GM12878 (cell line): ENCODE measurements at regions not wholly inside any gene's neighbourhood (a gene's known extent, or its start where the extent isn't known, plus 50 kb on each side); places are given as distances from the start of the nearest gene placed in this dataset.

Experiments used
- ATAC-seq: fragments of 200-7000 bp; cut with Tn5 transposase; 3 replicates; pipeline ENCODE4 v1.9.1; 2020; ENCODE audit warnings: mild to moderate bottlenecking, moderate library complexity
- BruUV-seq: library from RNA; stranded (reverse); fragments of 400-500 nt; replicated peaks from 2 replicates; lab custom pipeline; 2021; lab: Mats Ljungman, UMichigan
- CTCF ChIA-PET: fragments of 300-600 bp; sonication (Branson Sonifier 250); formaldehyde crosslinking; extraction: SDS; loops from one replicate; lab custom pipeline; 2021; ENCODE audit warnings: inconsistent platforms; lab: Yijun Ruan, JAX
- POLR2A ChIA-PET: fragments of 350-600 bp; formaldehyde crosslinking; extraction: SDS; loops from one replicate; lab custom pipeline; 2021; ENCODE audit warnings: inconsistent platforms; lab: Charles Lee
- RAD21 ChIA-PET: fragments of 300-600 bp; sonication (Branson Sonifier 250); formaldehyde crosslinking; loops from one replicate; lab custom pipeline; 2023; ENCODE audit warnings: antibody characterized with exemption; ENCODE audit not compliant: unreplicated experiment; lab: Charles Lee
- SMC1A ChIA-PET: fragments of 300-600 bp; sonication (Branson Sonifier 250); formaldehyde crosslinking; loops from one replicate; lab custom pipeline; 2023; ENCODE audit not compliant: unreplicated experiment, uncharacterized antibody; lab: Charles Lee
- DNase-seq: peaks from one replicate; pipeline ENCODE4 v3.0.0-alpha.2; 2011; ENCODE audit warnings: low read depth, low spot score
- FAIRE-seq: peaks from 3 replicates; lab custom pipeline; 2011; peaks lifted over from hg19 to GRCh38; lab: Jason Lieb, UNC
- H2AFZ ChIP-seq: 2 replicates; pipeline ENCODE4 v1.6.0; 2011; ENCODE audit warnings: low read depth, low read length, control low read depth; ENCODE audit not compliant: control insufficient read depth
- H3K27ac ChIP-seq: 2 replicates; pipeline ENCODE4 v1.5.1; 2011; ENCODE audit warnings: control low read depth; ENCODE audit not compliant: control insufficient read depth, insufficient read depth
- H3K27me3 ChIP-seq, 2 experiments: replicated peaks in 1 of 2; 2 replicates each; pipeline versions ENCODE4 v1.6.0 to v1.6.1; 2011; ENCODE audit warnings: low read length in 1 of 2; ENCODE audit not compliant: control insufficient read depth in 2 of 2, insufficient read depth in 2 of 2
- H3K36me3 ChIP-seq, 2 experiments: 2 replicates each; pipeline ENCODE4 v1.5.1; 2011; ENCODE audit warnings: low read length in 1 of 2; ENCODE audit not compliant: control insufficient read depth in 2 of 2, insufficient read depth in 2 of 2
- H3K4me1 ChIP-seq: 2 replicates; pipeline ENCODE4 v1.6.1; 2011; ENCODE audit warnings: mild to moderate bottlenecking, low read length, moderate library complexity, mixed read lengths; ENCODE audit not compliant: control insufficient read depth, insufficient read depth
- H3K4me2 ChIP-seq: 2 replicates; pipeline ENCODE4 v1.6.0; 2011; ENCODE audit warnings: control low read depth; ENCODE audit not compliant: control insufficient read depth, insufficient read depth
- H3K4me3 ChIP-seq: fragments of 200-600 bp; sonication (generic); 2 replicates; pipeline ENCODE4 v1.5.1; 2016
- H3K79me2 ChIP-seq: 2 replicates; pipeline ENCODE4 v1.6.0; 2011; ENCODE audit warnings: low read length; ENCODE audit not compliant: control insufficient read depth, insufficient read depth
- H3K9ac ChIP-seq: 2 replicates; pipeline ENCODE4 v1.8.0; 2011; ENCODE audit warnings: low read length, control low read depth, mixed read lengths; ENCODE audit not compliant: control insufficient read depth, insufficient read depth
- H3K9me3 ChIP-seq: replicated peaks from 3 replicates; pipeline ENCODE4 v1.5.1; 2011; ENCODE audit warnings: mild to moderate bottlenecking, low read length; ENCODE audit not compliant: control insufficient read depth, insufficient read depth
- H4K20me1 ChIP-seq: 2 replicates; pipeline ENCODE4 v1.6.0; 2011; ENCODE audit not compliant: control insufficient read depth, insufficient read depth
- CBX3 ChIP-seq: fragments of 200-600 bp; sonication (generic); IDR thresholded peaks from 2 replicates; pipeline ENCODE4 v1.6.1; 2016; ENCODE audit warnings: low read depth, borderline replicate concordance
- JUNB ChIP-seq: IDR thresholded peaks from 2 replicates; pipeline ENCODE4 v1.6.1; 2016; ENCODE audit warnings: antibody characterized with exemption, mild to moderate bottlenecking
- NFYA ChIP-seq: IDR thresholded peaks from 2 replicates; pipeline ENCODE4 v1.6.1; 2011; ENCODE audit warnings: low read depth, mild to moderate bottlenecking, low read length, improper control_type of control experiment, borderline replicate concordance
- NR2C1 ChIP-seq: fragments of 450-650 bp; IDR thresholded peaks from 2 replicates; pipeline ENCODE4 v1.6.1; 2017; ENCODE audit warnings: antibody characterized with exemption, mild to moderate bottlenecking, moderate library complexity
- POLR2AphosphoS5 ChIP-seq: IDR thresholded peaks from 2 replicates; pipeline ENCODE4 v1.6.1; 2011; ENCODE audit warnings: mild to moderate bottlenecking, low read length, inconsistent platforms
- STAT1 ChIP-seq: fragments of 450-650 bp; conservative IDR thresholded peaks from 2 replicates; pipeline ENCODE4 v1.6.1; 2014; ENCODE audit warnings: antibody characterized with exemption, mild to moderate bottlenecking
- ZBED1 ChIP-seq: IDR thresholded peaks from 2 replicates; pipeline ENCODE4 v1.6.1; 2016; ENCODE audit warnings: borderline replicate concordance
- WGBS: methylation state at CpG from one replicate; pipeline ENCODE4 v1.1.6; 2016; ENCODE audit warnings: low lambda C conversion rate; ENCODE audit not compliant: insufficient replicate concordance, insufficient coverage; ENCODE audit errors: missing lambda C conversion rate; 5-methylcytosine and 5-hydroxymethylcytosine counted together
- in situ Hi-C: fragments of 300-500 bp; cut with MboI; formaldehyde crosslinking; loops from 9 replicates; pipeline ENCODE4 v1.14.3; 2018; ENCODE audit warnings: mixed read lengths
- intact Hi-C: fragments of 100-400 bp; cut with micrococcal nuclease; formaldehyde crosslinking; loops from one replicate; pipeline ENCODE4 v1.14.2; 2022; ENCODE audit not compliant: unreplicated experiment
- TF ChIP-seq, protein P1 (sequence below): fragments of 450-650 bp; IDR thresholded peaks from 2 replicates; pipeline ENCODE4 v1.6.1; 2017; ENCODE audit warnings: mild to moderate bottlenecking, moderate library complexity
- TF ChIP-seq, protein P2 (sequence below): fragments of 450-650 bp; IDR thresholded peaks from 2 replicates; pipeline ENCODE4 v1.6.1; 2017; ENCODE audit warnings: borderline replicate concordance
- TF ChIP-seq, protein P3 (sequence below): IDR thresholded peaks from 2 replicates; pipeline ENCODE4 v1.6.1; 2011; ENCODE audit warnings: low read depth, low read length, improper control_type of control experiment, borderline replicate concordance
- TF ChIP-seq, protein P4 (sequence below): fragments of 450-650 bp; IDR thresholded peaks from 2 replicates; pipeline ENCODE4 v1.6.1; 2016; ENCODE audit warnings: mild to moderate bottlenecking
- TF ChIP-seq, protein P5 (sequence below): IDR thresholded peaks from 2 replicates; pipeline ENCODE4 v1.6.1; 2012; ENCODE audit warnings: low read depth, low read length, improper control_type of control experiment

DNA sequence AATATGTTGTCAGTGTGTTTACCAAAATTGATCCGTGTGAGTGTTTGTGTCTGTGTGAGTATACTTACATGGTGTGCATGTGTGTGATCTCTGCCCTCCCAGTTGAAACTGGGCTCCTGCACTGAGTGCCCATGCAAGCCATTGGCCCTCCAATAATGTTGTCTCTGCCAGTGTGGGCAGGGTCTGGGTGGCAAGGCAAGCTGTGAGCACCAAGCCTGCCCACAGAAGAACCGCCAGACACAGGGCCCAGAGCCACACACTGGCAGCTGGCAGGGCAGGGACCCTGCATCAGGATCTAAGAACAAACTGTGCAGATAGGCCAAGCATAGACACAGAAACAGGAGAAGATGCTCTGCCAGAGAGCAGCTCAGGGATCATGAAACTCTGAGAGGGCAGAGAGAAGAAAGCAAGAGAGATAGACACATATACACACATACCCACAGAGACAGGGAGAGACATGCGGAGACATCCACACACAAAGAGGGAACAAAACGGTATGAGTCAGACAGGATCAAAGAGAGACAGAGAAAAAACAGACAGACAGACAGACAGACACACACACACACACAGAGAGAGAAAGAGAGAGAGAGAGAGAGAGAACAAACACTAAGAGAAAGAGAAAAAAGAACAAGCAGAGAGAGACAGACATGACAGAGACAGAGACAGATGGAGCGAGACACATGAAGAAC is 555.0 kb downstream of the MID1IP1 start (continued):
- TF ChIP-seq, protein P1, sequence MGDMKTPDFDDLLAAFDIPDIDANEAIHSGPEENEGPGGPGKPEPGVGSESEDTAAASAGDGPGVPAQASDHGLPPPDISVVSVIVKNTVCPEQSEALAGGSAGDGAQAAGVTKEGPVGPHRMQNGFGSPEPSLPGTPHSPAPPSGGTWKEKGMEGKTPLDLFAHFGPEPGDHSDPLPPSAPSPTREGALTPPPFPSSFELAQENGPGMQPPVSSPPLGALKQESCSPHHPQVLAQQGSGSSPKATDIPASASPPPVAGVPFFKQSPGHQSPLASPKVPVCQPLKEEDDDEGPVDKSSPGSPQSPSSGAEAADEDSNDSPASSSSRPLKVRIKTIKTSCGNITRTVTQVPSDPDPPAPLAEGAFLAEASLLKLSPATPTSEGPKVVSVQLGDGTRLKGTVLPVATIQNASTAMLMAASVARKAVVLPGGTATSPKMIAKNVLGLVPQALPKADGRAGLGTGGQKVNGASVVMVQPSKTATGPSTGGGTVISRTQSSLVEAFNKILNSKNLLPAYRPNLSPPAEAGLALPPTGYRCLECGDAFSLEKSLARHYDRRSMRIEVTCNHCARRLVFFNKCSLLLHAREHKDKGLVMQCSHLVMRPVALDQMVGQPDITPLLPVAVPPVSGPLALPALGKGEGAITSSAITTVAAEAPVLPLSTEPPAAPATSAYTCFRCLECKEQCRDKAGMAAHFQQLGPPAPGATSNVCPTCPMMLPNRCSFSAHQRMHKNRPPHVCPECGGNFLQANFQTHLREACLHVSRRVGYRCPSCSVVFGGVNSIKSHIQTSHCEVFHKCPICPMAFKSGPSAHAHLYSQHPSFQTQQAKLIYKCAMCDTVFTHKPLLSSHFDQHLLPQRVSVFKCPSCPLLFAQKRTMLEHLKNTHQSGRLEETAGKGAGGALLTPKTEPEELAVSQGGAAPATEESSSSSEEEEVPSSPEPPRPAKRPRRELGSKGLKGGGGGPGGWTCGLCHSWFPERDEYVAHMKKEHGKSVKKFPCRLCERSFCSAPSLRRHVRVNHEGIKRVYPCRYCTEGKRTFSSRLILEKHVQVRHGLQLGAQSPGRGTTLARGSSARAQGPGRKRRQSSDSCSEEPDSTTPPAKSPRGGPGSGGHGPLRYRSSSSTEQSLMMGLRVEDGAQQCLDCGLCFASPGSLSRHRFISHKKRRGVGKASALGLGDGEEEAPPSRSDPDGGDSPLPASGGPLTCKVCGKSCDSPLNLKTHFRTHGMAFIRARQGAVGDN = no peak

DNA sequence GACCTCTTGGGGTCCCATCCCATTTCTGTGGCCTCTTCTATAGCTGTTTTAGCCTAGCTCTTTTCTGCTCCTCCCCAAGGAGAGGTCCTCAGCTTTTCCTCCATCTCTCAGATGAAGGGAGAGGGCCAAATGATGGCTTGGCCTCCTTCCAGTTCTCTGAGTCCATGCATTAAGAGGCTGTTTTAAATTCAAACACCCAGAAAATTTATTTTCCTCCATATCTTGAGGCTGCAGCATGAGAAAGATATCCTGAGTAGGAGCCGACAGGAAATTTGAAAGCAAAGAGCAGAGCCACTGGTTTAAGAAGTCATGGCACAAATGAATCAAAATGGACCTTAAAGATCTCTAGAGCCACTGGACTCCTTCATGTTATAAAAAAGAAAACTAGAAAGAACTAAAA is 558.8 kb downstream of the MID1IP1 start:
- intact Hi-C loops = no loop called here
- FAIRE-seq = no peak
- ChIA-PET POLR2A (no interaction called here), CTCF (no interaction called here), RAD21 (no interaction called here)
- Histone ChIP-seq H3K4me3 (no peak overlapping the region), H3K79me2 (no peaks in the 10 kb centered on the region), H3K36me3 (no peaks in the 10 kb centered on the region), H3K9me3 (no peaks in the 10 kb centered on the region; the same call in 2 of the 3 replicates), H2AFZ (no peak overlapping the region), H3K27me3 (no peaks in the 10 kb centered on the region), H4K20me1 (no peaks in the 10 kb centered on the region), H3K27ac (no peak overlapping the region), H3K9ac (no peak overlapping the region), H3K4me1 (no peaks in the 10 kb centered on the region), H3K4me2 (no peak overlapping the region)
- in situ Hi-C loops = no loop called here
- no TSS peak for BruUV-seq
- no peak for DNase-seq
- no peak for ATAC-seq
- TF ChIP-seq JUNB (no peak), CBX3 (no peak), ZBED1 (no peak), NR2C1 (no peak), POLR2AphosphoS5 (no peak), NFYA (no peak), STAT1 (no peak)
- TF ChIP-seq, protein P2, sequence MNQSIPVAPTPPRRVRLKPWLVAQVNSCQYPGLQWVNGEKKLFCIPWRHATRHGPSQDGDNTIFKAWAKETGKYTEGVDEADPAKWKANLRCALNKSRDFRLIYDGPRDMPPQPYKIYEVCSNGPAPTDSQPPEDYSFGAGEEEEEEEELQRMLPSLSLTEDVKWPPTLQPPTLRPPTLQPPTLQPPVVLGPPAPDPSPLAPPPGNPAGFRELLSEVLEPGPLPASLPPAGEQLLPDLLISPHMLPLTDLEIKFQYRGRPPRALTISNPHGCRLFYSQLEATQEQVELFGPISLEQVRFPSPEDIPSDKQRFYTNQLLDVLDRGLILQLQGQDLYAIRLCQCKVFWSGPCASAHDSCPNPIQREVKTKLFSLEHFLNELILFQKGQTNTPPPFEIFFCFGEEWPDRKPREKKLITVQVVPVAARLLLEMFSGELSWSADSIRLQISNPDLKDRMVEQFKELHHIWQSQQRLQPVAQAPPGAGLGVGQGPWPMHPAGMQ = no peak
- TF ChIP-seq, protein P3, sequence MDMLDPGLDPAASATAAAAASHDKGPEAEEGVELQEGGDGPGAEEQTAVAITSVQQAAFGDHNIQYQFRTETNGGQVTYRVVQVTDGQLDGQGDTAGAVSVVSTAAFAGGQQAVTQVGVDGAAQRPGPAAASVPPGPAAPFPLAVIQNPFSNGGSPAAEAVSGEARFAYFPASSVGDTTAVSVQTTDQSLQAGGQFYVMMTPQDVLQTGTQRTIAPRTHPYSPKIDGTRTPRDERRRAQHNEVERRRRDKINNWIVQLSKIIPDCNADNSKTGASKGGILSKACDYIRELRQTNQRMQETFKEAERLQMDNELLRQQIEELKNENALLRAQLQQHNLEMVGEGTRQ = no peak
- TF ChIP-seq, protein P4, sequence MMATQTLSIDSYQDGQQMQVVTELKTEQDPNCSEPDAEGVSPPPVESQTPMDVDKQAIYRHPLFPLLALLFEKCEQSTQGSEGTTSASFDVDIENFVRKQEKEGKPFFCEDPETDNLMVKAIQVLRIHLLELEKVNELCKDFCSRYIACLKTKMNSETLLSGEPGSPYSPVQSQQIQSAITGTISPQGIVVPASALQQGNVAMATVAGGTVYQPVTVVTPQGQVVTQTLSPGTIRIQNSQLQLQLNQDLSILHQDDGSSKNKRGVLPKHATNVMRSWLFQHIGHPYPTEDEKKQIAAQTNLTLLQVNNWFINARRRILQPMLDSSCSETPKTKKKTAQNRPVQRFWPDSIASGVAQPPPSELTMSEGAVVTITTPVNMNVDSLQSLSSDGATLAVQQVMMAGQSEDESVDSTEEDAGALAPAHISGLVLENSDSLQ = no peak
- TF ChIP-seq, protein P5, sequence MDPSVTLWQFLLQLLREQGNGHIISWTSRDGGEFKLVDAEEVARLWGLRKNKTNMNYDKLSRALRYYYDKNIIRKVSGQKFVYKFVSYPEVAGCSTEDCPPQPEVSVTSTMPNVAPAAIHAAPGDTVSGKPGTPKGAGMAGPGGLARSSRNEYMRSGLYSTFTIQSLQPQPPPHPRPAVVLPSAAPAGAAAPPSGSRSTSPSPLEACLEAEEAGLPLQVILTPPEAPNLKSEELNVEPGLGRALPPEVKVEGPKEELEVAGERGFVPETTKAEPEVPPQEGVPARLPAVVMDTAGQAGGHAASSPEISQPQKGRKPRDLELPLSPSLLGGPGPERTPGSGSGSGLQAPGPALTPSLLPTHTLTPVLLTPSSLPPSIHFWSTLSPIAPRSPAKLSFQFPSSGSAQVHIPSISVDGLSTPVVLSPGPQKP = no peak
- TF ChIP-seq, all 136 proteins: peak for 0
- 0% methylated on average over 1 of the region's 1 CpG for WGBS
- SMC1A ChIA-PET = no interaction called here
